Lower leg skin (tissue), 3 donors: ENCODE measurements at regions not wholly inside any gene's neighbourhood (a gene's known extent, or its start where the extent isn't known, plus 50 kb on each side); places are given as distances from the start of the nearest gene placed in this dataset.

Experiments
- POLR2A ChIP-seq, 2 donors: fragments of 450-650 bp; IDR thresholded peaks; one replicate each; pipeline ENCODE4 v1.6.1; 2016 to 2017; ENCODE audit warnings: antibody characterized with exemption in 2 of 2, mild to moderate bottlenecking in 1 of 2, moderate library complexity in 1 of 2
- TF ChIP-seq, protein P1 (sequence below), 3 donors: fragments of 450-650 bp; IDR thresholded peaks; one replicate each; pipeline ENCODE4 v1.5.1; 2016; ENCODE audit warnings: antibody characterized with exemption in 3 of 3, mild to moderate bottlenecking in 3 of 3, moderate library complexity in 2 of 3

DNA sequence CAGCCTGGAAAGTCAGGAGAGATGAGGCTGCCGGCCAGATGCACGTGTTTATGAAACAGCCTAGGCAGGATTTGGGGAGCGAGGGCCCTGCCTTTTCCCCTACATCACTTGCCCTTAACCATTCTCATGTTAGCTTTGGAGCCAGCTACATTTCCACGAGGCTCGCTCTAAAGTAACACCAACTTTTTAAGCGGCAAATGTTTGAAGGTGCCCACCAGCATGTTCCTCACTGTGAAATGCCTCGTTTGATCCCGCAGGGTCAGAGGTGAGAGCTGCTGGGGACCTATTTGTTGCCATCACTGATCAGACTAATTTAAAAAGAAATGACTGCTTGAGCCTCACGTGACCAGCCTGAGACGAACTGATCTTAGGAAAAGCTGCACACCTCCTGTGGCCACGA is 51.6 kb upstream of the DACT2 start:
- TF ChIP-seq POLR2A (IDR thresholded peaks at IDR 0.05) = no peak
- TF ChIP-seq, protein P1, sequence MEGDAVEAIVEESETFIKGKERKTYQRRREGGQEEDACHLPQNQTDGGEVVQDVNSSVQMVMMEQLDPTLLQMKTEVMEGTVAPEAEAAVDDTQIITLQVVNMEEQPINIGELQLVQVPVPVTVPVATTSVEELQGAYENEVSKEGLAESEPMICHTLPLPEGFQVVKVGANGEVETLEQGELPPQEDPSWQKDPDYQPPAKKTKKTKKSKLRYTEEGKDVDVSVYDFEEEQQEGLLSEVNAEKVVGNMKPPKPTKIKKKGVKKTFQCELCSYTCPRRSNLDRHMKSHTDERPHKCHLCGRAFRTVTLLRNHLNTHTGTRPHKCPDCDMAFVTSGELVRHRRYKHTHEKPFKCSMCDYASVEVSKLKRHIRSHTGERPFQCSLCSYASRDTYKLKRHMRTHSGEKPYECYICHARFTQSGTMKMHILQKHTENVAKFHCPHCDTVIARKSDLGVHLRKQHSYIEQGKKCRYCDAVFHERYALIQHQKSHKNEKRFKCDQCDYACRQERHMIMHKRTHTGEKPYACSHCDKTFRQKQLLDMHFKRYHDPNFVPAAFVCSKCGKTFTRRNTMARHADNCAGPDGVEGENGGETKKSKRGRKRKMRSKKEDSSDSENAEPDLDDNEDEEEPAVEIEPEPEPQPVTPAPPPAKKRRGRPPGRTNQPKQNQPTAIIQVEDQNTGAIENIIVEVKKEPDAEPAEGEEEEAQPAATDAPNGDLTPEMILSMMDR (IDR thresholded peaks at IDR 0.05) = no peak
